GM12872 (cell line): ENCODE measurements at regions not wholly inside any gene's neighbourhood (a gene's known extent, or its start where the extent isn't known, plus 50 kb on each side); places are given as distances from the start of the nearest gene placed in this dataset.

ENCODE experiments used
- CTCF ChIP-seq: IDR thresholded peaks from 3 replicates; pipeline ENCODE4 v1.5.1; 2011; ENCODE audit warnings: low read depth, mild to moderate bottlenecking, low read length, moderate library complexity; ENCODE audit not compliant: insufficient read depth

- no peak for TF ChIP-seq CTCF
These were observed 220.8 kb downstream of the SPANXN3 start for GRCh38 chrX:143296521-143296920.

GRCh38 chrX:143287236-143287635 is 230.0 kb downstream of the SPANXN3 start:
- no peak for TF ChIP-seq CTCF

GRCh38 chrX:143270317-143270716 is 244.6 kb downstream of the SPANXN4 start:
- no peak for TF ChIP-seq CTCF

- TF ChIP-seq CTCF: no peak
These were observed 214.9 kb downstream of the SPANXN4 start for GRCh38 chrX:143240658-143241057.

- no peak for TF ChIP-seq CTCF
These were observed 205.8 kb downstream of the SPANXN4 start for GRCh38 chrX:143231492-143231891.

- TF ChIP-seq CTCF: no peak
These were observed 181.2 kb downstream of the SPANXN4 start for GRCh38 chrX:143206966-143207365.

- no peak for TF ChIP-seq CTCF
These were observed 146.0 kb downstream of the SPANXN4 start for GRCh38 chrX:143171703-143172102.

GRCh38 chrX:143165778-143166177 is 140.1 kb downstream of the SPANXN4 start:
- TF ChIP-seq CTCF: no peak
